ENCODE measurements at regions not wholly inside any gene's neighbourhood (a gene's known extent, or its start where the extent isn't known, plus 50 kb on each side); places are given as distances from the start of the nearest gene placed in this dataset. TPM values are rescaled to one million over a fixed set of nuclear protein-coding genes. Genes with fewer than 3 reads are reported as not detected.

- no peak for DNase-seq
These were observed 85.5 kb upstream of the SSTR1 start for GRCh38 chr14:38122241-38122640.

- DNase-seq: no peak
These were observed 83.2 kb upstream of the SSTR1 start for GRCh38 chr14:38124506-38124905.

- DNase-seq: no peak
These were observed 82.1 kb upstream of the SSTR1 start for GRCh38 chr14:38125481-38126037.

- no peak for DNase-seq
These were observed 80.3 kb upstream of the SSTR1 start for GRCh38 chr14:38127356-38127755.

GRCh38 chr14:38127784-38128183, 79.9 kb upstream of the SSTR1 start:
- DNase-seq: no peak

GRCh38 chr14:38128640-38129039, 79.1 kb upstream of the SSTR1 start:
- DNase-seq: no peak

- no peak for DNase-seq
These were observed 78.5 kb upstream of the SSTR1 start for GRCh38 chr14:38129192-38129591.

GRCh38 chr14:38129705-38130104, 78.0 kb upstream of the SSTR1 start:
- no peak for DNase-seq

- DNase-seq: no peak
These were observed 73.2 kb upstream of the SSTR1 start for GRCh38 chr14:38134416-38135030.

- no peak for DNase-seq
These were observed 72.4 kb upstream of the SSTR1 start for GRCh38 chr14:38135106-38135867.

- no peak for DNase-seq
These were observed 70.7 kb upstream of the SSTR1 start for GRCh38 chr14:38137005-38137404.

- no peak for DNase-seq
These were observed 69.1 kb upstream of the SSTR1 start for GRCh38 chr14:38138473-38139138.

GRCh38 chr14:38139926-38140325, 67.8 kb upstream of the SSTR1 start:
- DNase-seq: no peak

GRCh38 chr14:38143170-38143569, 64.5 kb upstream of the SSTR1 start:
- DNase-seq: no peak

- no peak for DNase-seq
These were observed 63.8 kb upstream of the SSTR1 start for GRCh38 chr14:38143659-38144505.

- no peak for DNase-seq
These were observed 62.6 kb upstream of the SSTR1 start for GRCh38 chr14:38145142-38145541.

- no peak for DNase-seq
These were observed 57.6 kb upstream of the SSTR1 start for GRCh38 chr14:38150075-38150474.

Small RNA genes lying in the stretch of these regions (small RNA-seq; reads per million reads assigned to genes)
- 0.21 reads per million for gene RF00406 (ENCODE audit: low replicate concordance)
- not detected for gene RNU6-1277P (ENCODE audit: low replicate concordance)

All from skin of body (tissue), 2 donors.